PC-9 (cell line): ENCODE measurements at regions not wholly inside any gene's neighbourhood (a gene's known extent, or its start where the extent isn't known, plus 50 kb on each side); places are given as distances from the start of the nearest gene placed in this dataset.
A peak's percentile ranks its signal among the peaks of the same experiment; 100 is the strongest.

Experiments
- BruUV-seq: library from RNA; stranded (reverse); fragments of 400-500 nt; replicated peaks from 2 replicates; lab custom pipeline; 2021; lab: Mats Ljungman, UMichigan
- CTCF ChIA-PET: fragments of 300-600 bp; sonication (Branson Sonifier 250); formaldehyde crosslinking; loops from one replicate; lab custom pipeline; 2022; ENCODE audit warnings: antibody characterized with exemption; lab: Charles Lee
- POLR2A ChIA-PET: fragments of 300-600 bp; sonication (Branson Sonifier 250); formaldehyde crosslinking; loops from one replicate; lab custom pipeline; 2022; ENCODE audit warnings: antibody characterized with exemption; ENCODE audit not compliant: unreplicated experiment; lab: Charles Lee
- DNase-seq, 2 experiments: peaks; one replicate each; pipeline versions ENCODE4 v3.0.0 to v3.0.0-alpha.2; 2015 to 2022; ENCODE audit warnings: mixed read lengths in 1 of 2
- H2AFZ ChIP-seq: fragments of 200-600 bp; sonication (generic); 2 replicates; pipeline ENCODE4 v1.8.1; 2017; ENCODE audit warnings: antibody characterized with exemption
- H3F3A ChIP-seq: fragments of 200-600 bp; sonication (generic); 2 replicates; pipeline ENCODE4 v1.8.1; 2017; ENCODE audit warnings: antibody characterized with exemption, mild to moderate bottlenecking, low read depth; ENCODE audit not compliant: insufficient read depth
- H3K27ac ChIP-seq: fragments of 200-600 bp; sonication (generic); 2 replicates; pipeline ENCODE4 v1.6.1; 2016; ENCODE audit warnings: mixed run types
- H3K27me3 ChIP-seq: fragments of 200-600 bp; sonication (generic); 2 replicates; pipeline ENCODE4 v1.6.1; 2016; ENCODE audit warnings: low read depth, mixed run types; ENCODE audit not compliant: insufficient read depth
- H3K36me3 ChIP-seq: fragments of 200-600 bp; sonication (generic); 2 replicates; pipeline ENCODE4 v1.6.1; 2016; ENCODE audit warnings: low read depth, mixed run types
- H3K4me1 ChIP-seq: fragments of 200-600 bp; sonication (generic); replicated peaks from 2 replicates; pipeline ENCODE4 v1.6.1; 2016; ENCODE audit warnings: mixed run types; ENCODE audit not compliant: insufficient read depth
- H3K4me2 ChIP-seq: fragments of 200-600 bp; sonication (generic); 2 replicates; pipeline ENCODE4 v1.6.1; 2017; ENCODE audit warnings: mixed run types
- H3K4me3 ChIP-seq: fragments of 200-600 bp; sonication (generic); 2 replicates; pipeline ENCODE4 v1.6.1; 2016; ENCODE audit warnings: mixed run types
- H3K79me2 ChIP-seq: fragments of 200-600 bp; sonication (generic); 2 replicates; pipeline ENCODE4 v1.6.1; 2017; ENCODE audit warnings: low read depth, mixed run types
- H3K9me2 ChIP-seq: fragments of 200-600 bp; sonication (generic); 2 replicates; pipeline ENCODE4 v1.8.1; 2017; ENCODE audit warnings: mild to moderate bottlenecking; ENCODE audit not compliant: insufficient read depth
- H3K9me3 ChIP-seq: fragments of 200-600 bp; sonication (generic); 2 replicates; pipeline ENCODE4 v1.8.1; 2016; ENCODE audit warnings: low read depth; ENCODE audit not compliant: insufficient read depth
- H4K20me1 ChIP-seq: fragments of 200-600 bp; sonication (generic); 2 replicates; pipeline ENCODE4 v1.8.1; 2017; ENCODE audit not compliant: insufficient read depth
- EZH2 ChIP-seq: fragments of 200-600 bp; sonication (generic); IDR thresholded peaks from 2 replicates; pipeline ENCODE4 v1.8.0; 2017; ENCODE audit warnings: antibody characterized with exemption, low read depth
- intact Hi-C: fragments of 100-400 bp; cut with micrococcal nuclease; formaldehyde crosslinking; loops from one replicate; pipeline ENCODE4 v1.10.0; 2022; ENCODE audit not compliant: unreplicated experiment
- TF ChIP-seq, protein P1 (sequence below): fragments of 200-600 bp; sonication (generic); conservative IDR thresholded peaks from 2 replicates; pipeline ENCODE4 v1.6.1; 2017; ENCODE audit warnings: mixed run types, antibody characterized with exemption, mild to moderate bottlenecking, moderate library complexity

DNA sequence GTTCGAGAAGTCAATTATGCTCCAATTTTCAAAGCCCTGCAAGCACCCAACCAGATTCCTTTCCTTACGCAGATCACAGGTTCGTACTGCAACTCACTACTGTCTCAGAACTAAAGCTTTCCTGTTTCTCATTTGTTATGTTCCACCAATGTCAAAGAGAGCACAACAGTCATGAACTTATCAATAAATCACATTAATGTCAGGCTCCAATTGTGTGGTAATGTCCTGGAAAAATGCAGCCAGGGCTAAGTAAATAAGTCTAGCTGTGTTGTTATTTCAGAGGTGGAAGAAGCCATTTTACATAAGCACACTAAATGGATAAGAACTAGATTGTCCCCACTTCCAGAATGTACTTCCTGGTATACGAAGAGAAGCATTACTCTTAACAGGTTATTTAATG is 488.6 kb upstream of the PTGER4 start:
- H2AFZ ChIP-seq, result peak overlapping the region; percentile 0; the same call in 1 of the 2 replicates
- no peaks in the 10 kb centered on the region for H3F3A ChIP-seq
- H3K27ac ChIP-seq, result no peak overlapping the region
- POLR2A ChIA-PET, result no interaction called here
- no peaks in the 10 kb centered on the region for H3K9me2 ChIP-seq
- H3K79me2 ChIP-seq, result no peaks in the 10 kb centered on the region
- no peak overlapping the region for H3K4me2 ChIP-seq
- TF ChIP-seq, protein P1, sequence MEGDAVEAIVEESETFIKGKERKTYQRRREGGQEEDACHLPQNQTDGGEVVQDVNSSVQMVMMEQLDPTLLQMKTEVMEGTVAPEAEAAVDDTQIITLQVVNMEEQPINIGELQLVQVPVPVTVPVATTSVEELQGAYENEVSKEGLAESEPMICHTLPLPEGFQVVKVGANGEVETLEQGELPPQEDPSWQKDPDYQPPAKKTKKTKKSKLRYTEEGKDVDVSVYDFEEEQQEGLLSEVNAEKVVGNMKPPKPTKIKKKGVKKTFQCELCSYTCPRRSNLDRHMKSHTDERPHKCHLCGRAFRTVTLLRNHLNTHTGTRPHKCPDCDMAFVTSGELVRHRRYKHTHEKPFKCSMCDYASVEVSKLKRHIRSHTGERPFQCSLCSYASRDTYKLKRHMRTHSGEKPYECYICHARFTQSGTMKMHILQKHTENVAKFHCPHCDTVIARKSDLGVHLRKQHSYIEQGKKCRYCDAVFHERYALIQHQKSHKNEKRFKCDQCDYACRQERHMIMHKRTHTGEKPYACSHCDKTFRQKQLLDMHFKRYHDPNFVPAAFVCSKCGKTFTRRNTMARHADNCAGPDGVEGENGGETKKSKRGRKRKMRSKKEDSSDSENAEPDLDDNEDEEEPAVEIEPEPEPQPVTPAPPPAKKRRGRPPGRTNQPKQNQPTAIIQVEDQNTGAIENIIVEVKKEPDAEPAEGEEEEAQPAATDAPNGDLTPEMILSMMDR, result no peak
- no peak for TF ChIP-seq EZH2
- no peaks in the 10 kb centered on the region for H3K36me3 ChIP-seq
- CTCF ChIA-PET, result no interaction called here
- intact Hi-C loops, result no loop called here
- H3K27me3 ChIP-seq, result no peaks in the 10 kb centered on the region
- H3K4me3 ChIP-seq, result no peak overlapping the region
- no peaks in the 10 kb centered on the region for H3K9me3 ChIP-seq
- no peaks in the 10 kb centered on the region for H3K4me1 ChIP-seq
- no TSS peak for BruUV-seq
- DNase-seq, result no peak
- no peaks in the 10 kb centered on the region for H4K20me1 ChIP-seq

GRCh38 chr5:40172721-40173120 is 507.0 kb upstream of the PTGER4 start:
- Histone ChIP-seq H2AFZ (peak overlapping the region; percentile 29; the same call in 1 of the 2 replicates), H3K27ac (peak overlapping the region; percentile 46), H4K20me1 (no peaks in the 10 kb centered on the region), H3K4me3 (no peak overlapping the region), H3K36me3 (no peaks in the 10 kb centered on the region), H3F3A (0 out of 2 replicates have a peak, but pooled peaks cover 4% of the 10 kb centered on the region), H3K4me2 (peak overlapping the region; percentile 12; the same call in 1 of the 2 replicates), H3K9me2 (no peaks in the 10 kb centered on the region), H3K79me2 (no peaks in the 10 kb centered on the region), H3K4me1 (peaks cover 16% of the 10 kb centered on the region), H3K27me3 (no peaks in the 10 kb centered on the region), H3K9me3 (peaks cover 55% of the 10 kb centered on the region)
- ChIA-PET CTCF (no interaction called here), POLR2A (interaction anchor here (0.7 to 0.8 kb wide), 2 partner anchors 173 to 614 kb away, joined by 5 to 17 read pairs; no protein-coding TSS in a partner anchor)
- intact Hi-C loops, result no loop called here
- BruUV-seq, result no TSS peak
- DNase-seq, result peak in 1 of 2 experiments; percentile 82
- TF ChIP-seq, protein P1, result no peak
- TF ChIP-seq EZH2, result no peak

DNA sequence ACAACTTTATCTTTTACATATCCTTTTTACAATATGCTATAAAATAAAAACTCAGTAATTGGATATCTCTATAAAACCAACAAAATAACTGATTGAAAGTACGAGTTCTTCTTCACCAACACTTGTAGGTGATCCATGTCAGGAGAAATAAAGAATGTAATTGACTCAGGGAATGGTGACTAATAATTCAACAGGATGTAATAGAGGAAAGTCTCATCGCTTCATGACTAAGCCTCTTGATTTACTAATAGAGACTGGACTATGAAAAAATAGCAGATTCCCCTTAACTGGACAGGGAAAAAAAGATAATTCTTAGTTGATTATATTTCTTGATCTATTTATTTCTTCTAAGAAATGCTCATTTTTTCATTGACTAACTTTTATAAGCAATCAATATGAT is 507.7 kb upstream of the PTGER4 start:
- H2AFZ ChIP-seq, result no peak overlapping the region
- CTCF ChIA-PET, result no interaction called here
- H3F3A ChIP-seq, result 0 out of 2 replicates have a peak, but pooled peaks cover 4% of the 10 kb centered on the region
- no TSS peak for BruUV-seq
- H3K4me3 ChIP-seq, result no peak overlapping the region
- H3K9me3 ChIP-seq, result peaks cover 49% of the 10 kb centered on the region
- H3K4me1 ChIP-seq, result peaks cover 16% of the 10 kb centered on the region
- H3K36me3 ChIP-seq, result no peaks in the 10 kb centered on the region
- no peak for TF ChIP-seq EZH2
- TF ChIP-seq, protein P1, result no peak
- no peaks in the 10 kb centered on the region for H3K79me2 ChIP-seq
- no peak overlapping the region for H3K4me2 ChIP-seq
- no peaks in the 10 kb centered on the region for H3K27me3 ChIP-seq
- H3K9me2 ChIP-seq, result no peaks in the 10 kb centered on the region
- peak overlapping the region; percentile 46; the same call in 1 of the 2 replicates for H3K27ac ChIP-seq
- DNase-seq, result peak in 1 of 2 experiments; percentile 56
- no peaks in the 10 kb centered on the region for H4K20me1 ChIP-seq
- intact Hi-C loops, result no loop called here
- POLR2A ChIA-PET, result no interaction called here
